Liver (tissue), 8 donors: ENCODE measurements at regions not wholly inside any gene's neighbourhood (a gene's known extent, or its start where the extent isn't known, plus 50 kb on each side); places are given as distances from the start of the nearest gene placed in this dataset.

ENCODE experiments used
- DNase-seq: peaks from one replicate; pipeline ENCODE4 v3.0.0-alpha.2; 2017; ENCODE audit warnings: low spot score
- H3K27ac ChIP-seq, 2 donors: one replicate each; pipeline ENCODE4 v1.7.0; 2013; ENCODE audit warnings: inconsistent platforms in 2 of 2, low read length in 2 of 2, control low read depth in 1 of 2, low read depth in 1 of 2, mild to moderate bottlenecking in 1 of 2
- H3K27me3 ChIP-seq, 4 donors: one replicate each; pipeline versions ENCODE4 v1.6.1 to v1.7.0; 2013; ENCODE audit warnings: low read length in 3 of 4, inconsistent platforms in 1 of 4, mild to moderate bottlenecking in 1 of 4, moderate library complexity in 1 of 4; ENCODE audit not compliant: control insufficient read depth in 4 of 4, insufficient read depth in 4 of 4
- H3K36me3 ChIP-seq, 4 donors: one replicate each; pipeline versions ENCODE4 v1.6.1 to v1.7.0; 2013; ENCODE audit warnings: low read length in 3 of 4, mild to moderate bottlenecking in 3 of 4, low read depth in 1 of 4, moderate library complexity in 1 of 4; ENCODE audit not compliant: control insufficient read depth in 4 of 4, insufficient read depth in 3 of 4
- H3K4me1 ChIP-seq, 4 donors: one replicate each; pipeline versions ENCODE4 v1.6.1 to v1.7.0; 2013; ENCODE audit warnings: low read length in 3 of 4, mild to moderate bottlenecking in 3 of 4, moderate library complexity in 1 of 4; ENCODE audit not compliant: control insufficient read depth in 4 of 4, insufficient read depth in 4 of 4
- H3K4me3 ChIP-seq, 3 donors: one replicate each; pipeline versions ENCODE4 v1.6.1 to v1.7.0; 2013; ENCODE audit warnings: low read length in 3 of 3, control low read depth in 1 of 3, low read depth in 1 of 3, mild to moderate bottlenecking in 1 of 3
- H3K9ac ChIP-seq, 2 donors: one replicate each; pipeline ENCODE4 v1.7.0; 2013; ENCODE audit warnings: low read length in 2 of 2, mild to moderate bottlenecking in 2 of 2, moderate library complexity in 2 of 2, control low read depth in 1 of 2, low read depth in 1 of 2
- H3K9me3 ChIP-seq, 4 donors: one replicate each; pipeline versions ENCODE4 v1.6.1 to v1.7.0; 2013; ENCODE audit warnings: low read length in 3 of 4; ENCODE audit not compliant: control insufficient read depth in 4 of 4
- EGR1 ChIP-seq, 2 donors: IDR thresholded peaks; 2 replicates each; pipeline ENCODE4 v1.6.1; 2016 to 2018; ENCODE audit warnings: antibody characterized with exemption in 2 of 2, low read depth in 2 of 2
- FOXA1 ChIP-seq: IDR thresholded peaks from 2 replicates; pipeline ENCODE4 v1.6.1; 2016; ENCODE audit warnings: antibody characterized with exemption
- FOXA2 ChIP-seq: IDR thresholded peaks from 2 replicates; pipeline ENCODE4 v1.6.1; 2016; ENCODE audit warnings: antibody characterized with exemption
- GABPA ChIP-seq, 2 donors: IDR thresholded peaks in 1 of 2; conservative IDR thresholded peaks in 1 of 2; 2 replicates each; pipeline ENCODE4 v1.6.1; 2016; ENCODE audit warnings: antibody characterized with exemption in 2 of 2, mild to moderate bottlenecking in 1 of 2, moderate library complexity in 1 of 2
- HNF4A ChIP-seq, 2 donors: conservative IDR thresholded peaks; 2 replicates each; pipeline ENCODE4 v1.6.1; 2016; ENCODE audit warnings: antibody characterized with exemption in 2 of 2, mild to moderate bottlenecking in 2 of 2
- HNF4G ChIP-seq: IDR thresholded peaks from 2 replicates; pipeline ENCODE4 v1.6.1; 2016; ENCODE audit warnings: antibody characterized with exemption
- JUND ChIP-seq, 2 donors: IDR thresholded peaks; 2 replicates each; pipeline ENCODE4 v1.6.1; 2016; ENCODE audit warnings: antibody characterized with exemption in 2 of 2
- NR2F2 ChIP-seq: IDR thresholded peaks from 2 replicates; pipeline ENCODE4 v1.6.1; 2016; ENCODE audit warnings: antibody characterized with exemption
- RAD21 ChIP-seq, 2 donors: IDR thresholded peaks; 2 replicates each; pipeline ENCODE4 v1.6.1; 2016; ENCODE audit warnings: antibody characterized with exemption in 2 of 2, mild to moderate bottlenecking in 2 of 2
- REST ChIP-seq: IDR thresholded peaks from 2 replicates; pipeline ENCODE4 v1.6.1; 2016; ENCODE audit warnings: antibody characterized with exemption, mild to moderate bottlenecking
- RXRA ChIP-seq, 2 donors: IDR thresholded peaks; 2 replicates each; pipeline ENCODE4 v1.6.1; 2017 to 2018; ENCODE audit warnings: antibody characterized with exemption in 2 of 2, mild to moderate bottlenecking in 1 of 2
- SP1 ChIP-seq: IDR thresholded peaks from 2 replicates; pipeline ENCODE4 v1.6.1; 2018; ENCODE audit warnings: antibody characterized with exemption, mild to moderate bottlenecking
- TAF1 ChIP-seq: conservative IDR thresholded peaks from 2 replicates; pipeline ENCODE4 v1.6.1; 2016; ENCODE audit warnings: antibody characterized with exemption, mild to moderate bottlenecking
- YY1 ChIP-seq: IDR thresholded peaks from 2 replicates; pipeline ENCODE4 v1.6.1; 2016; ENCODE audit warnings: antibody characterized with exemption, mild to moderate bottlenecking
- WGBS: extraction: QIAGEN DNeasy Blood & Tissue Kit; methylation state at CpG from one replicate; pipeline ENCODE4 v1.1.7; 2013; 5-methylcytosine and 5-hydroxymethylcytosine counted together
- TF ChIP-seq, protein P1 (sequence below): IDR thresholded peaks from 2 replicates; pipeline ENCODE4 v1.6.1; 2016; ENCODE audit warnings: antibody characterized with exemption
- TF ChIP-seq, protein P2 (sequence below): IDR thresholded peaks from 2 replicates; pipeline ENCODE4 v1.6.1; 2016; ENCODE audit warnings: antibody characterized with exemption
- TF ChIP-seq, protein P3 (sequence below): fragments of 150-350 bp; IDR thresholded peaks from 2 replicates; pipeline ENCODE4 v1.5.1; 2017; ENCODE audit warnings: improper control_type of control experiment, low read depth, low read length; ENCODE audit not compliant: missing input control
- donor health status: healthy.
- donor health status: healthy.
- donor health status: healthy.
- donor health status: healthy.
- donor health status: healthy.

DNA sequence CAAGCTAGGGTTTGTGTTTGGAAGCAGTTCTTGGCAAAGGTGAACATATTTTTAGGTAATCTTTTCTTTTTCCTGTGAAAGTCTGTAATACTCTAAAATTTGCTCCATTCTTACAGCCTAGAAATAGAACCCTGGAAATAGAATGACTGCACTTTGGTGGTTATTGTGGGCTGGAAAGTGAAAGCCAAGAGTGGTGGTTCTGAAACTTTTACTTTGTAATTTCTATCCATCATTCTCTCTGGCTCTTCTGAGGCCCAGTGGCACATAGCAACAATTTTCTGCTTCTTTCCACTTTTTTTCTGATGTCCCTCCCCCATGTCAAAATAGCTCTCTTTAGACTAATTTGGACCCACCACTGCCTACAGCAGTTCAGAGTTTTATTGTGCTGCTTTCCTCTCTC, 300.4 kb upstream of the RPS6KA3 start:
- no peaks in the 10 kb centered on the region for H3K36me3 ChIP-seq
- no peak for DNase-seq
- peaks cover 0 to 3% (median 0%) of the 10 kb centered on the region in 4 donors for H3K9me3 ChIP-seq
- TF ChIP-seq YY1 (no peak), HNF4G (no peak), TAF1 (no peak), JUND (IDR thresholded peaks at IDR 0.05) (no peak), GABPA (IDR thresholded peaks at IDR 0.05 in 1 of 2, conservative IDR thresholded peaks at IDR 0.05 in 1 of 2) (no peak), RXRA (IDR thresholded peaks at IDR 0.05) (no peak), SP1 (no peak), FOXA2 (no peak), REST (no peak), HNF4A (conservative IDR thresholded peaks at IDR 0.05) (no peak), FOXA1 (no peak), EGR1 (IDR thresholded peaks at IDR 0.05; ENCODE audit: low read depth in 2 of 2) (no peak), RAD21 (IDR thresholded peaks at IDR 0.05) (no peak), NR2F2 (no peak)
- TF ChIP-seq, protein P1, sequence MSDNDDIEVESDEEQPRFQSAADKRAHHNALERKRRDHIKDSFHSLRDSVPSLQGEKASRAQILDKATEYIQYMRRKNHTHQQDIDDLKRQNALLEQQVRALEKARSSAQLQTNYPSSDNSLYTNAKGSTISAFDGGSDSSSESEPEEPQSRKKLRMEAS: no peak
- TF ChIP-seq, protein P2, sequence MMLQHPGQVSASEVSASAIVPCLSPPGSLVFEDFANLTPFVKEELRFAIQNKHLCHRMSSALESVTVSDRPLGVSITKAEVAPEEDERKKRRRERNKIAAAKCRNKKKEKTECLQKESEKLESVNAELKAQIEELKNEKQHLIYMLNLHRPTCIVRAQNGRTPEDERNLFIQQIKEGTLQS: no peak
- TF ChIP-seq, protein P3, sequence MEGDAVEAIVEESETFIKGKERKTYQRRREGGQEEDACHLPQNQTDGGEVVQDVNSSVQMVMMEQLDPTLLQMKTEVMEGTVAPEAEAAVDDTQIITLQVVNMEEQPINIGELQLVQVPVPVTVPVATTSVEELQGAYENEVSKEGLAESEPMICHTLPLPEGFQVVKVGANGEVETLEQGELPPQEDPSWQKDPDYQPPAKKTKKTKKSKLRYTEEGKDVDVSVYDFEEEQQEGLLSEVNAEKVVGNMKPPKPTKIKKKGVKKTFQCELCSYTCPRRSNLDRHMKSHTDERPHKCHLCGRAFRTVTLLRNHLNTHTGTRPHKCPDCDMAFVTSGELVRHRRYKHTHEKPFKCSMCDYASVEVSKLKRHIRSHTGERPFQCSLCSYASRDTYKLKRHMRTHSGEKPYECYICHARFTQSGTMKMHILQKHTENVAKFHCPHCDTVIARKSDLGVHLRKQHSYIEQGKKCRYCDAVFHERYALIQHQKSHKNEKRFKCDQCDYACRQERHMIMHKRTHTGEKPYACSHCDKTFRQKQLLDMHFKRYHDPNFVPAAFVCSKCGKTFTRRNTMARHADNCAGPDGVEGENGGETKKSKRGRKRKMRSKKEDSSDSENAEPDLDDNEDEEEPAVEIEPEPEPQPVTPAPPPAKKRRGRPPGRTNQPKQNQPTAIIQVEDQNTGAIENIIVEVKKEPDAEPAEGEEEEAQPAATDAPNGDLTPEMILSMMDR: no peak
- H3K4me1 ChIP-seq: no peaks in the 10 kb centered on the region
- H3K27ac ChIP-seq: no peak overlapping the region
- H3K27me3 ChIP-seq: peaks cover 0 to 2% (median 0%) of the 10 kb centered on the region in 4 donors
- H3K4me3 ChIP-seq: no peak overlapping the region
- no peak overlapping the region for H3K9ac ChIP-seq

- Histone ChIP-seq H3K36me3 (no peaks in the 10 kb centered on the region), H3K27ac (peak overlapping the region; percentile 32 to 45), H3K4me3 (no peak overlapping the region), H3K9ac (no peak overlapping the region), H3K9me3 (no peaks in the 10 kb centered on the region), H3K27me3 (no peaks in the 10 kb centered on the region), H3K4me1 (peaks cover 0 to 3% (median 2%) of the 10 kb centered on the region in 4 donors)
- no peak for DNase-seq
- WGBS: 27% methylated on average over 3 of the region's 3 CpGs
- TF ChIP-seq, protein P1: no peak
- TF ChIP-seq SP1 (peak; percentile 73), NR2F2 (no peak), REST (no peak), RAD21 (IDR thresholded peaks at IDR 0.05) (peak in 1 of 2 donors; percentile 3), RXRA (IDR thresholded peaks at IDR 0.05) (peak; percentile 34 to 50), GABPA (IDR thresholded peaks at IDR 0.05 in 1 of 2, conservative IDR thresholded peaks at IDR 0.05 in 1 of 2) (no peak), TAF1 (no peak), EGR1 (IDR thresholded peaks at IDR 0.05; ENCODE audit: low read depth in 2 of 2) (no peak)
- TF ChIP-seq, protein P3: no peak
- TF ChIP-seq, protein P2: peak; percentile 53
Observed at GRCh38 chrX:20547611-20548051, 280.9 kb upstream of the RPS6KA3 start.
